Sigmoid colon (tissue), 6 donors: ENCODE measurements at regions not wholly inside any gene's neighbourhood (a gene's known extent, or its start where the extent isn't known, plus 50 kb on each side); places are given as distances from the start of the nearest gene placed in this dataset.

Experiments
- DNase-seq: peaks from one replicate; pipeline ENCODE4 v3.0.0-alpha.2; 2019
- H3K27ac ChIP-seq, 4 donors: fragments of 200-600 bp; sonication (generic); one replicate each; pipeline ENCODE4 v1.5.1; 2016 to 2019; ENCODE audit warnings: mild to moderate bottlenecking in 1 of 4
- H3K27me3 ChIP-seq, 3 donors: fragments of 200-600 bp; sonication (generic); one replicate each; pipeline ENCODE4 v1.5.1; 2019; ENCODE audit warnings: mild to moderate bottlenecking in 1 of 3
- H3K36me3 ChIP-seq, 4 donors: fragments of 200-600 bp; sonication (generic); one replicate each; pipeline ENCODE4 v1.5.1; 2016 to 2019
- H3K4me1 ChIP-seq, 4 donors: fragments of 200-600 bp; sonication (generic); one replicate each; pipeline ENCODE4 v1.5.1; 2017 to 2019
- H3K4me3 ChIP-seq, 4 donors: fragments of 200-600 bp; sonication (generic); one replicate each; pipeline ENCODE4 v1.5.1; 2017 to 2019; ENCODE audit warnings: mild to moderate bottlenecking in 2 of 4, moderate library complexity in 1 of 4
- H3K9me3 ChIP-seq, 4 donors: fragments of 200-600 bp in 3 of 4; sonication (generic) in 3 of 4; one replicate each; pipeline versions ENCODE4 v1.5.1 to v1.6.1; 2013 to 2019
- CTCF ChIP-seq, 4 experiments: fragments of 450-650 bp in 3 of 4; fragments of 200-600 bp in 1 of 4; IDR thresholded peaks; one replicate each; pipeline ENCODE4 v1.5.1; 2016 to 2019; ENCODE audit warnings: antibody characterized with exemption in 4 of 4, mild to moderate bottlenecking in 3 of 4, moderate library complexity in 2 of 4
- EP300 ChIP-seq, 4 donors: sonication (generic); formaldehyde crosslinking; IDR thresholded peaks; one replicate each; pipeline ENCODE4 v1.6.1; 2017; ENCODE audit warnings: antibody characterized with exemption in 4 of 4
- POLR2A ChIP-seq, 2 donors: fragments of 450-650 bp; IDR thresholded peaks; one replicate each; pipeline ENCODE4 v1.6.1; 2016; ENCODE audit warnings: antibody characterized with exemption in 2 of 2, mild to moderate bottlenecking in 2 of 2, moderate library complexity in 2 of 2
- POLR2AphosphoS5 ChIP-seq, 4 donors: sonication (generic); formaldehyde crosslinking; IDR thresholded peaks; one replicate each; pipeline ENCODE4 v1.6.1; 2017; ENCODE audit warnings: antibody characterized with exemption in 4 of 4
- WGBS, 2 donors: extraction: QIAGEN DNeasy Blood & Tissue Kit; methylation state at CpG; one replicate each; pipeline ENCODE4 v1.1.7; 2013; 5-methylcytosine and 5-hydroxymethylcytosine counted together
- intact Hi-C: fragments of 100-400 bp; cut with DNase I; formaldehyde crosslinking; loops from one replicate; pipeline ENCODE4 v1.15.1; 2023
- donor health status: healthy with polysubstance abuse.
- donor health status: healthy.

GRCh38 chr20:47940101-47940813 lies 155.0 kb upstream of the SULF2 start:
- TF ChIP-seq EP300 (IDR thresholded peaks at IDR 0.05), result no peak
- no peak for TF ChIP-seq POLR2AphosphoS5 (IDR thresholded peaks at IDR 0.05)
- no peak for TF ChIP-seq CTCF (IDR thresholded peaks at IDR 0.05)
- no peak for TF ChIP-seq POLR2A (IDR thresholded peaks at IDR 0.05)
- peaks cover 0 to 4% (median 0%) of the 10 kb centered on the region in 3 donors for H3K27me3 ChIP-seq
- DNase-seq, result no peak
- H3K9me3 ChIP-seq, result no peaks in the 10 kb centered on the region
- H3K4me1 ChIP-seq, result no peaks in the 10 kb centered on the region
- intact Hi-C loops, result no loop called here
- no peaks in the 10 kb centered on the region for H3K36me3 ChIP-seq
- 80 to 92% methylated on average over 8 of the region's 8 CpGs for WGBS, 2 donors
- H3K27ac ChIP-seq, result no peak overlapping the region
- no peak overlapping the region for H3K4me3 ChIP-seq

- TF ChIP-seq POLR2A (IDR thresholded peaks at IDR 0.05) (no peak), EP300 (IDR thresholded peaks at IDR 0.05) (no peak), POLR2AphosphoS5 (IDR thresholded peaks at IDR 0.05) (no peak), CTCF (IDR thresholded peaks at IDR 0.05) (no peak)
- intact Hi-C loops, result no loop called here
- 27 to 53% methylated on average over 6 of the region's 6 CpGs for WGBS, 2 donors
Observed at GRCh38 chr20:47936612-47937011, 151.3 kb upstream of the SULF2 start.

GRCh38 chr20:47934761-47935160 lies 149.5 kb upstream of the SULF2 start:
- Histone ChIP-seq H3K4me3 (no peak overlapping the region), H3K27ac (no peak overlapping the region), H3K9me3 (no peaks in the 10 kb centered on the region), H3K27me3 (peaks cover 0 to 4% (median 0%) of the 10 kb centered on the region in 3 donors), H3K4me1 (no peaks in the 10 kb centered on the region), H3K36me3 (no peaks in the 10 kb centered on the region)
- TF ChIP-seq POLR2AphosphoS5 (IDR thresholded peaks at IDR 0.05) (no peak), POLR2A (IDR thresholded peaks at IDR 0.05) (no peak), EP300 (IDR thresholded peaks at IDR 0.05) (no peak), CTCF (IDR thresholded peaks at IDR 0.05) (no peak)
- no peak for DNase-seq
- intact Hi-C loops, result no loop called here
- 76 to 84% methylated on average over 5 of the region's 5 CpGs for WGBS, 2 donors

More at GRCh38 chr20:47936612-47937011, 151.3 kb upstream of the SULF2 start:
- Histone ChIP-seq H3K4me3 (no peak overlapping the region), H3K27me3 (peaks cover 0 to 4% (median 0%) of the 10 kb centered on the region in 3 donors), H3K4me1 (no peaks in the 10 kb centered on the region), H3K9me3 (no peaks in the 10 kb centered on the region), H3K27ac (no peak overlapping the region), H3K36me3 (no peaks in the 10 kb centered on the region)
- no peak for DNase-seq

GRCh38 chr20:47931443-47931842 lies 146.2 kb upstream of the SULF2 start:
- no peak for DNase-seq
- Histone ChIP-seq H3K9me3 (no peaks in the 10 kb centered on the region), H3K4me3 (no peak overlapping the region), H3K27ac (no peak overlapping the region), H3K36me3 (no peaks in the 10 kb centered on the region), H3K4me1 (no peaks in the 10 kb centered on the region), H3K27me3 (peaks cover 0 to under 1% (median 0%) of the 10 kb centered on the region in 3 donors)
- intact Hi-C loops, result no loop called here
- TF ChIP-seq POLR2AphosphoS5 (IDR thresholded peaks at IDR 0.05) (no peak), CTCF (IDR thresholded peaks at IDR 0.05) (no peak), POLR2A (IDR thresholded peaks at IDR 0.05) (no peak), EP300 (IDR thresholded peaks at IDR 0.05) (no peak)
- 94% methylated on average over 7 of the region's 7 CpGs for WGBS, 2 donors

GRCh38 chr20:47931002-47931401 lies 145.7 kb upstream of the SULF2 start:
- WGBS, 2 donors, result 84 to 89% methylated on average over 2 of the region's 2 CpGs
- TF ChIP-seq POLR2A (IDR thresholded peaks at IDR 0.05) (no peak), POLR2AphosphoS5 (IDR thresholded peaks at IDR 0.05) (no peak), EP300 (IDR thresholded peaks at IDR 0.05) (no peak), CTCF (IDR thresholded peaks at IDR 0.05) (no peak)
- Histone ChIP-seq H3K27ac (no peak overlapping the region), H3K9me3 (no peaks in the 10 kb centered on the region), H3K4me3 (no peak overlapping the region), H3K27me3 (no peaks in the 10 kb centered on the region), H3K36me3 (no peaks in the 10 kb centered on the region), H3K4me1 (no peaks in the 10 kb centered on the region)
- intact Hi-C loops, result no loop called here
- no peak for DNase-seq
